ENCODE measurements at regions not wholly inside any gene's neighbourhood (a gene's known extent, or its start where the extent isn't known, plus 50 kb on each side); places are given as distances from the start of the nearest gene placed in this dataset.

GRCh38 chr13:80530191-80530590 is 189.3 kb upstream of the SPRY2 start:
- Histone ChIP-seq H3K4me1 (no peaks in the 10 kb centered on the region), H3K36me3 (no peaks in the 10 kb centered on the region), H3K4me3 (no peak overlapping the region), H3K27ac (no peak overlapping the region), H3K9me3 (peaks cover 0 to 6% (median 0%) of the 10 kb centered on the region in 3 donors), H3K27me3 (no peaks in the 10 kb centered on the region)
- ATAC-seq: no peak
- TF ChIP-seq CTCF (IDR thresholded peaks at IDR 0.05) (no peak), EP300 (IDR thresholded peaks at IDR 0.05) (no peak), POLR2A (IDR thresholded peaks at IDR 0.05) (no peak), POLR2AphosphoS5 (IDR thresholded peaks at IDR 0.05) (no peak)
- WGBS, 2 donors (ENCODE audit: low coverage in 1 of 2): 60 to 84% methylated on average over 4 of the region's 4 CpGs

GRCh38 chr13:80529734-80530133 is 188.8 kb upstream of the SPRY2 start:
- no peaks in the 10 kb centered on the region for H3K27me3 ChIP-seq
- TF ChIP-seq POLR2A (IDR thresholded peaks at IDR 0.05) (no peak), CTCF (IDR thresholded peaks at IDR 0.05) (no peak), EP300 (IDR thresholded peaks at IDR 0.05) (no peak), POLR2AphosphoS5 (IDR thresholded peaks at IDR 0.05) (no peak)
- no peak overlapping the region for H3K27ac ChIP-seq
- WGBS, 2 donors (ENCODE audit: low coverage in 1 of 2): 50 to 70% methylated on average over 2 to 3 of the region's 3 CpGs
- no peaks in the 10 kb centered on the region for H3K4me1 ChIP-seq
- H3K9me3 ChIP-seq: peaks cover 0 to 6% (median 0%) of the 10 kb centered on the region in 3 donors
- H3K36me3 ChIP-seq: no peaks in the 10 kb centered on the region
- no peak for ATAC-seq
- H3K4me3 ChIP-seq: no peak overlapping the region

DNA sequence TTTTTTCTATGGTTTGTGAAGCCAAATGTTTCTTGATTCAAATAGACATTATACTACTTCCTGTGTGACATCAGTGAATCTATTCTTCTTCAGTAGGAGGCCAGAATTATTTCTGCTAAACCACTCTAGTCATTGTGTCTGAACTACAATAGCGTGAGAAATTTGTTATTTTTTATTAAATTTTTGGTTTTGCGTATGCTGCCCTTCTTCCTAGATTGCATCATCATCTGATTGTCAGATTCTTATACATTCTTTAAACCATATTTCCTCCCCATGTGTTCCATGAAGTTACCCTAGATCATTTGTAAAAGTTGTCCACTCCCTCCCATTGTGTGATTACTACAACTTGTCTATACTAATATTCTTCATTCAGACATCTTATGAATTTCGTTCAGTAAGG is 187.8 kb upstream of the SPRY2 start:
- Histone ChIP-seq H3K9me3 (peaks cover 0 to 6% (median 0%) of the 10 kb centered on the region in 3 donors), H3K36me3 (no peaks in the 10 kb centered on the region), H3K4me1 (no peaks in the 10 kb centered on the region), H3K27me3 (no peaks in the 10 kb centered on the region), H3K27ac (no peak overlapping the region), H3K4me3 (no peak overlapping the region)
- TF ChIP-seq CTCF (IDR thresholded peaks at IDR 0.05) (no peak), EP300 (IDR thresholded peaks at IDR 0.05) (no peak), POLR2A (IDR thresholded peaks at IDR 0.05) (no peak), POLR2AphosphoS5 (IDR thresholded peaks at IDR 0.05) (no peak)
- no peak for ATAC-seq
- WGBS, 2 donors (ENCODE audit: low coverage in 1 of 2): 93 to 95% methylated on average over 3 of the region's 3 CpGs

DNA sequence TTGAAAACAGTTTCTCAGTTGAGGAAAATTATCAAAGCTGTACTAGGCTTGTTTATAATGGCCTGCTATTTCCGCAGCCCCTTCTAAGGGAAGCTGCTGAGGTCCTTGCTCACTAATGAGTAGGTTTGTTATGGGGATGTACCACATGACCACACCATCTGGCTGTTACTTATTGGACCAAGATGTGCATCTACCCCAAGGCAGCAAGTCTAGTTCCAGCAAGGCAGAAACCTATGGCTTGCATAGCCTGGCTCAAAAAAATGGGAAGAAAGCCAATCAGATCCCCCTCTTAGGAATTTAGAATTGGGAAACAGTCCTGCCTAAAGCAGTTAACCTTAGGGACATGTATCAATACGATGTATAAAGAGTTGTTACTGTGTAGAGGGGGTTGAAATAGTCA is 186.5 kb upstream of the SPRY2 start:
- Histone ChIP-seq H3K9me3 (peaks cover 0 to 6% (median 0%) of the 10 kb centered on the region in 3 donors), H3K4me1 (no peaks in the 10 kb centered on the region), H3K36me3 (no peaks in the 10 kb centered on the region), H3K27me3 (no peaks in the 10 kb centered on the region), H3K27ac (no peak overlapping the region), H3K4me3 (no peak overlapping the region)
- TF ChIP-seq POLR2A (IDR thresholded peaks at IDR 0.05): no peak
- no peak for ATAC-seq
- WGBS, 2 donors (ENCODE audit: low coverage in 1 of 2): 64 to 89% methylated on average over 1 of the region's 2 CpGs

- Histone ChIP-seq H3K27me3 (no peaks in the 10 kb centered on the region), H3K36me3 (no peaks in the 10 kb centered on the region), H3K27ac (no peak overlapping the region), H3K4me1 (no peaks in the 10 kb centered on the region), H3K4me3 (no peak overlapping the region), H3K9me3 (no peaks in the 10 kb centered on the region)
- ATAC-seq: no peak
- WGBS, 2 donors (ENCODE audit: low coverage in 1 of 2): 77 to 81% methylated on average over 4 of the region's 4 CpGs
- no peak for TF ChIP-seq POLR2A (IDR thresholded peaks at IDR 0.05)
- no peak for TF ChIP-seq CTCF (IDR thresholded peaks at IDR 0.05)
- TF ChIP-seq EP300 (IDR thresholded peaks at IDR 0.05): no peak
- TF ChIP-seq POLR2AphosphoS5 (IDR thresholded peaks at IDR 0.05): no peak
These were observed 183.7 kb upstream of the SPRY2 start for GRCh38 chr13:80524447-80525215.

Measured in gastroesophageal sphincter (tissue), 4 donors.